CD4-positive, alpha-beta T cell (primary cell): ENCODE measurements at regions not wholly inside any gene's neighbourhood (a gene's known extent, or its start where the extent isn't known, plus 50 kb on each side); places are given as distances from the start of the nearest gene placed in this dataset.
"Not testable (repeated sequence)": the region's sequence is repeated elsewhere in the genome, so short reads cannot be mapped to it uniquely, and the experiment has no call there.

Experiments used
- ATAC-seq: fragments of 200-7000 bp; cut with Tn5 transposase; one replicate; pipeline ENCODE4 v1.10.0; 2022; ENCODE audit warnings: mild to moderate bottlenecking; ENCODE audit not compliant: poor library complexity
- CTCF ChIA-PET: fragments of 350-600 bp; sonication (Branson Sonifier 250); formaldehyde crosslinking; loops from one replicate; lab custom pipeline; 2021; ENCODE audit warnings: antibody characterized with exemption, inconsistent platforms; lab: Charles Lee
- POLR2A ChIA-PET: fragments of 350-600 bp; sonication (Branson Sonifier 250); formaldehyde crosslinking; loops from one replicate; lab custom pipeline; 2021; ENCODE audit warnings: antibody characterized with exemption, inconsistent platforms; lab: Charles Lee
- DNase-seq, 14 experiments: peaks; one replicate each; pipeline ENCODE4 v3.0.0-alpha.2; 2013 to 2020; ENCODE audit warnings: mixed read lengths in 2 of 14
- H3K27ac ChIP-seq, 2 donors: one replicate each; pipeline versions ENCODE4 v1.5.1 to v1.7.0; 2013; ENCODE audit warnings: low read length in 2 of 2, low read depth in 1 of 2, mild to moderate bottlenecking in 1 of 2
- H3K27me3 ChIP-seq, 2 experiments: 1 replicate in 1 of 2; 2 replicates in 1 of 2; pipeline versions ENCODE4 v1.6.1 to v1.7.0; 2013; ENCODE audit warnings: low read length in 2 of 2, control low read depth in 1 of 2, mild to moderate bottlenecking in 1 of 2, moderate library complexity in 1 of 2; ENCODE audit not compliant: insufficient read depth in 2 of 2, control insufficient read depth in 1 of 2
- H3K36me3 ChIP-seq: one replicate; pipeline ENCODE4 v1.6.1; 2013; ENCODE audit warnings: low read length, control low read depth; ENCODE audit not compliant: insufficient read depth
- H3K4me1 ChIP-seq: one replicate; pipeline ENCODE4 v1.6.1; 2013; ENCODE audit warnings: low read length, control low read depth; ENCODE audit not compliant: insufficient read depth
- H3K4me3 ChIP-seq: one replicate; pipeline ENCODE4 v1.5.1; 2013; ENCODE audit warnings: mild to moderate bottlenecking, low read length, moderate library complexity
- H3K9me3 ChIP-seq, 2 experiments: 1 replicate in 1 of 2; 2 replicates in 1 of 2; pipeline versions ENCODE4 v1.6.1 to v1.7.0; 2013; ENCODE audit warnings: low read length in 2 of 2, mild to moderate bottlenecking in 2 of 2, control low read depth in 1 of 2, moderate library complexity in 1 of 2; ENCODE audit not compliant: control insufficient read depth in 1 of 2, insufficient read depth in 1 of 2
- H3K27ac Mint-ChIP-seq: one replicate; pipeline ENCODE4 v1.8.0; 2020; ENCODE audit warnings: mixed read lengths
- H3K27me3 Mint-ChIP-seq: one replicate; pipeline ENCODE4 v1.8.0; 2021; ENCODE audit warnings: mixed read lengths
- H3K36me3 Mint-ChIP-seq: one replicate; pipeline ENCODE4 v1.8.0; 2021; ENCODE audit warnings: low read depth, mixed read lengths
- H3K4me1 Mint-ChIP-seq: one replicate; pipeline ENCODE4 v1.8.0; 2021; ENCODE audit warnings: low read depth, mixed read lengths
- H3K4me3 Mint-ChIP-seq: one replicate; pipeline ENCODE4 v1.8.0; 2020; ENCODE audit warnings: mild to moderate bottlenecking, mixed read lengths
- H3K9me3 Mint-ChIP-seq: one replicate; pipeline ENCODE4 v1.8.0; 2020; ENCODE audit warnings: mixed read lengths
- CTCF ChIP-seq: fragments of 200-600 bp; IDR thresholded peaks from one replicate; pipeline ENCODE4 v1.8.0; 2022; ENCODE audit warnings: antibody characterized with exemption, mild to moderate bottlenecking
- intact Hi-C, 2 experiments: fragments of 100-400 bp; cut with DNase I in 1 of 2; cut with micrococcal nuclease in 1 of 2; formaldehyde crosslinking; loops; one replicate each; pipeline versions ENCODE4 v1.15.1 to v1.9.0; 2023 to 2025; cut with DNase I, micrococcal nuclease

DNA sequence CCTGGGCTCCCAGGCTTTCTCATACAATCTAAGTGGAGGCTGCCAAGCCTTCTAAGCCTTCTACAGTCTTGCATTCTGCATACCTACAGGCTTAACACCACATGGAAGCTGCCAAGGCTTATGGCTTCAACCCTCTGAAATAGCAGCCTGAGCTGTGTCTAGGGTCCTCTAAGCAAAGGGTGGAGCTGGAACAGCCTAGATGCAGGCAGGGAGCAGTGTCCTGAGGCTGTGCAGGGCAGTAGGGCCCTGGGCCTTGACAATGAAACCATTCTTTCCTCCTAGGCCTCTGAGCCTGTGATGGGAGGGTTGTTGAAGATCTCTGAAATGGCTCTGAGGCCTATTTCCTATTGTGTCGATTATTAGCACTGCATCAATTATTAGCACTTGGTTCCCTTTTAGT, 150.9 kb upstream of the GRK3 start:
- no peak overlapping the region for H3K27ac ChIP-seq

DNA sequence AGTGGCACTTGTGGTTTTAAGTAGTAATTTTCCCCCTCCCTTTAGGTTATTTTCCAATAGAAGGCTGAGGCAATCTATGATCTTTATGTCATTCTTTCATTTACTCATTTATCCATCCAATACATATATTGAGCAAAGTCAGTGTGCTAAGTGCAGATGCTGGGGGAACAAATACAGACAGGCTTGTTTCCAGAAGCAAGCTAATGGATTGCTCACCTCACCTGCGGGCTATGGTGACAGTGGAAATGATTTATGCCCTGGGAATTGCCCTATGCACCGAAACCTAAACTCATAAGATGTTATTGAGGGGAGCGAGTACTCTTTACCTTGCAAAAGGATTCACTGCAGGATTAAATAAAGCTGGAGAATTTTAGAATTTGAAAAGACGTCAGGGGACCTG, 148.7 kb upstream of the GRK3 start:
- H3K4me1 ChIP-seq: peaks cover 17% of the 10 kb centered on the region
- H3K4me1 Mint-ChIP-seq: peaks cover 17% of the 10 kb centered on the region
- H3K4me3 ChIP-seq, H3K27ac ChIP-seq, H3K9me3 Mint-ChIP-seq, CTCF ChIA-PET, ATAC-seq, H3K36me3 ChIP-seq, H3K4me3 Mint-ChIP-seq, H3K27ac Mint-ChIP-seq, H3K36me3 Mint-ChIP-seq, DNase-seq, POLR2A ChIA-PET: not testable (repeated sequence)
- H3K27me3 Mint-ChIP-seq: peaks cover 44% of the 10 kb centered on the region
- intact Hi-C loops: loop anchor here in 1 of 2 experiments (5.0 kb wide), 1 partner anchor 147 kb away; the partner anchor contains the start of gene GRK3
- peaks cover 5 to 12% of the 10 kb centered on the region in 2 experiments for H3K9me3 ChIP-seq
- H3K27me3 ChIP-seq: peaks cover 17 to 21% of the 10 kb centered on the region in 2 experiments

More for the DNA sequence above, 150.9 kb upstream of the GRK3 start:
- H3K4me1 ChIP-seq: no peaks in the 10 kb centered on the region
- no peak overlapping the region for H3K27ac Mint-ChIP-seq
- intact Hi-C loops: no loop called here
- no peaks in the 10 kb centered on the region for H3K36me3 Mint-ChIP-seq
- CTCF ChIA-PET: no interaction called here
- H3K27me3 Mint-ChIP-seq: peaks cover 26% of the 10 kb centered on the region
- H3K9me3 ChIP-seq: peaks cover 5 to 12% of the 10 kb centered on the region in 2 experiments
- no peaks in the 10 kb centered on the region for H3K36me3 ChIP-seq
- ATAC-seq (no peak), DNase-seq (peak in 1 of 14 experiments; percentile 2)
- TF ChIP-seq CTCF: no peak
- no peaks in the 10 kb centered on the region for H3K9me3 Mint-ChIP-seq
- no peaks in the 10 kb centered on the region for H3K4me1 Mint-ChIP-seq
- POLR2A ChIA-PET: no interaction called here
- H3K4me3 ChIP-seq: no peak overlapping the region
- peaks cover 0 to 3% of the 10 kb centered on the region in 2 experiments for H3K27me3 ChIP-seq
- H3K4me3 Mint-ChIP-seq: no peak overlapping the region

- not testable (repeated sequence) for H3K27ac Mint-ChIP-seq, H3K4me3 Mint-ChIP-seq
- peaks cover 5 to 15% of the 10 kb centered on the region in 2 experiments for H3K9me3 ChIP-seq
Observed at GRCh38 chr22:25417826-25418225, 146.6 kb upstream of the GRK3 start.

DNA sequence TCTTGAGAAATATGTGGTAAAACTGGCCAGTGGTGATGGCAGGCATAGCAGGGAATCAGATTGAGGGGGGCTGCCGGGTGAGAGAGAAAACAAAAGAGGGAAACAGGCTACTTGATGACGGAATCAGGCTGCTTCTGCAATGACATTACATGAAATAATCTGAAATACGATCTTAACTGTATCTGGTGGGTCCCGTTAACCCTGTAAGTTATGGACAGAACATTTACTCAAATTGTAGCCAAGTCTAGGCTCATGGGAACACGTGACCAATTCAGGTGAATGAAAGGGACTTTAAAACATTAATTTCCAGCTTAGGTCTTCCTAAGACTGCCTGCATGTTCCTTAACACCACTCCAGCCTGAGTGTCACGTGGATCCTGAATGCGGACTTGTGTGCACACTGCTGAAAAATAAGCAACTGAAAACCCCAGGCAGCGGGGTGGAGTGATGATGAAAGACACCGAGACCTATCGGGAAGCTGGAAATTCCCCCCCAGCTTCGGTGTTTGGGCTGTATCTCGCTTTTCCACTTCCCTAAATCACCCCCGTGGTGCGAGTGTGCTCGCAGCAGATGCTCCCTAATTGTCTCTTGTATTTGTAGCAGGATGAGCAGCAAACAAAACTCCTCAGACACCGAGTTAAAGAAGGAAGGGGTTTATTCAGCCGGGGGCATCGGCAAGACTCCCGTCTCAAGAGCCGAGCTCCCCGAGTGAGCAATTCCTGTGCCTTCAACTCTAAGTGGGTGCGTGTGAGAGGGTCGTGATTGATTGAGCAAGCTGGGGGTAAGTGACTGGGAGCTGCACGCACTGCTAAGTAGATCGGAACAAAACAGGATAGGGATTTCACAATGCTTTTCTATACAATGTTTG, 145.0 kb upstream of the GRK3 start:
- H3K4me1 ChIP-seq: peaks cover 25% of the 10 kb centered on the region
- Mint-ChIP-seq H3K4me3 (peak overlapping the region; percentile 45), H3K4me1 (peaks cover 30% of the 10 kb centered on the region), H3K27me3 (peaks cover 73% of the 10 kb centered on the region), H3K9me3 (no peaks in the 10 kb centered on the region), H3K27ac (no peak overlapping the region), H3K36me3 (no peaks in the 10 kb centered on the region)
- H3K4me3 ChIP-seq: peak overlapping the region; percentile 30
- H3K27me3 ChIP-seq: peaks cover 38 to 41% of the 10 kb centered on the region in 2 experiments
- no peak overlapping the region for H3K27ac ChIP-seq
- no peak for TF ChIP-seq CTCF
- ChIA-PET CTCF (no interaction called here), POLR2A (no interaction called here)
- H3K36me3 ChIP-seq: no peaks in the 10 kb centered on the region
- ATAC-seq: no peak
- intact Hi-C loops: loop anchor here in 1 of 2 experiments (5.0 kb wide), 1 partner anchor 143 kb away; the partner anchor contains the start of gene GRK3
- H3K9me3 ChIP-seq: peaks cover 0 to 4% of the 10 kb centered on the region in 2 experiments
- DNase-seq: peak in 3 of 14 experiments; percentile 12 to 72 (median 68)

More at GRCh38 chr22:25417826-25418225, 146.6 kb upstream of the GRK3 start:
- ATAC-seq, H3K27ac ChIP-seq, H3K4me3 ChIP-seq, DNase-seq, H3K36me3 Mint-ChIP-seq, CTCF ChIA-PET, H3K36me3 ChIP-seq, POLR2A ChIA-PET, H3K9me3 Mint-ChIP-seq: not testable (repeated sequence)
- H3K27me3 ChIP-seq: peaks cover 33 to 37% of the 10 kb centered on the region in 2 experiments
- intact Hi-C loops: loop anchor here in 1 of 2 experiments (5.0 kb wide), 1 partner anchor 144 kb away; the partner anchor contains the start of gene GRK3
- Mint-ChIP-seq H3K4me1 (peaks cover 30% of the 10 kb centered on the region), H3K27me3 (peaks cover 59% of the 10 kb centered on the region)
- H3K4me1 ChIP-seq: peaks cover 25% of the 10 kb centered on the region

DNA sequence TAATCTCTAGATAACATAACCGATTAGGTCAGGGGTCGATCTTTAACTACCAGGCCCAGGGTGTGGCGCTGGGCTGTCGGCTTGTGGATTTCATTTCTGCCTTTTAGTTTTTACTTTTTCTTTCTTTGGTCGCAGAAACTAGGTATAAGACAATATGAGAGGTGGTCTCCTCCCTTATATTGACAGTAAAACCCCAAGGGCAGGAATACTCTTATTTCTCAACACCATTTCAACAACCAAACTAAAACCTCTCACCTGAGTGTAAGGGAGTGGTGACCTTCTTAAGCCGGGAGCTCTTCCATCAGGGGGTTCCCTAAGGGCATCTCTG, 144.4 kb upstream of the GRK3 start:
- H3K4me3 ChIP-seq, intact Hi-C loops, H3K36me3 Mint-ChIP-seq, H3K36me3 ChIP-seq, POLR2A ChIA-PET, H3K27ac ChIP-seq, H3K9me3 Mint-ChIP-seq, H3K9me3 ChIP-seq, DNase-seq, ATAC-seq, CTCF ChIA-PET, H3K27ac Mint-ChIP-seq: not testable (repeated sequence)
- H3K27me3 ChIP-seq: peaks cover 38 to 41% of the 10 kb centered on the region in 2 experiments
- Mint-ChIP-seq H3K4me1 (peaks cover 30% of the 10 kb centered on the region), H3K27me3 (peaks cover 76% of the 10 kb centered on the region), H3K4me3 (peak overlapping the region; percentile 45)
- peaks cover 25% of the 10 kb centered on the region for H3K4me1 ChIP-seq
